SIG-M5 treated with dmso at 0.1 percent for 504 hours (cell line): ENCODE measurements at regions not wholly inside any gene's neighbourhood (a gene's known extent, or its start where the extent isn't known, plus 50 kb on each side); places are given as distances from the start of the nearest gene placed in this dataset.
A peak's percentile ranks its signal among the peaks of the same experiment; 100 is the strongest.

ENCODE experiments used
- DNase-seq: peaks from one replicate; lab custom pipeline; 2025; ENCODE audit not compliant: unreplicated experiment; lab: John Stamatoyannopoulos, UW

- DNase-seq = no peak
Observed at GRCh38 chr2:102950371-102950946, 188.6 kb downstream of the TMEM182 start.

GRCh38 chr2:102951249-102951648 lies 189.4 kb downstream of the TMEM182 start:
- DNase-seq = no peak

- DNase-seq = no peak
Observed at GRCh38 chr2:102967451-102967850, 205.6 kb downstream of the TMEM182 start.

GRCh38 chr2:102968375-102968774 lies 206.5 kb downstream of the TMEM182 start:
- no peak for DNase-seq

GRCh38 chr2:102971701-102972100 lies 209.9 kb downstream of the TMEM182 start:
- DNase-seq = no peak

GRCh38 chr2:102975996-102976975 lies 214.5 kb downstream of the TMEM182 start:
- peak; percentile 38 for DNase-seq

DNA sequence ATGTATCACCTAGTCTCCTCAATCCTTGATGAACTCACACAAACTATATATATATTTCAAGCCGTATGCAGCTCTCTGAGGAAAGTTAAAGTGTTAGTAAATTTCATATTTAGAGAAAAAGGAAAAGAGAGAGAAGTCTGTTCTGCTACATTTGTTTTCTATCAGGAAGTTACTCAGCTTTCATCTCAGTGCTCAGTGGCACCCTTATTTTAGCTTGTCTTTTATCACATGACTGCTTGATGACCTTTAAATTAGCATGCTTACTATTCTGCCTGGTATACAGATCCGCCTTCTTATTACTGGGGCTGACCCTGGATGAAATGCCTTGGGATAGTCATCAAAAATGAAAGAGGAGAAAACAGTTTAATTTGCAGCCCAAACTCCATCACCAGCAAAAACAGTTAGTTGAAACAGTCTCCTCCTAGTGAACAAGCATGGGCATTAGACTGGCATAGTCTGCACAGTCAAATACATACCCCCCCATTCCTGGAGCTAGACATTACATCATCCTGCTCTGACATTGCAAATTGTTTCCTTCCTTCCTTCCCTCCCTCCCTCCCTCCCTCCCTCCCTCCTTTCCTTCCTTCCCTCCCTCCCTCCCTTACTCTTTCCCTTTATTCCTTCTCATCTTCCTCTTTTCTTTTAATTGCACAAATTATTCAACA lies 215.7 kb downstream of the TMEM182 start:
- DNase-seq = no peak

GRCh38 chr2:102978091-102978490 lies 216.3 kb downstream of the TMEM182 start:
- DNase-seq = no peak

GRCh38 chr2:102979429-102979828 lies 217.6 kb downstream of the TMEM182 start:
- no peak for DNase-seq

DNA sequence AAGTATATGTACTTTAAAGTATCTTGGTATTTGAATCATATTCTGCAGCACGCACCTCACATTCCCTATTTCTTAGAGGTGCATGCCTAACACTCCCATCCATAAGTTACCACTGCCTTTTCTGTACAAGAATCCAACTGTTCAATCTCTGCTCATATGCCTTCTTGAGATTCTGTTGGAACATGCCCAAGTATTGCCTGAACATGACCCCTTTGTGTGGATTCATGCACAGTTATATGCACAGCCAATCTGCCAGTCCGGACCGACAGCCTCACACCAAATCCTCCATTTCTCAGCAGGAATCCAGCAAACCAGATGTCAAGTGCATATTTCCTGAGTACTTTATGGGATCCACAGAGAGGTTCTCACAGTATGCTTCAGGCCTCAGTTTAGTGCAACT lies 222.0 kb downstream of the TMEM182 start:
- no peak for DNase-seq

DNA sequence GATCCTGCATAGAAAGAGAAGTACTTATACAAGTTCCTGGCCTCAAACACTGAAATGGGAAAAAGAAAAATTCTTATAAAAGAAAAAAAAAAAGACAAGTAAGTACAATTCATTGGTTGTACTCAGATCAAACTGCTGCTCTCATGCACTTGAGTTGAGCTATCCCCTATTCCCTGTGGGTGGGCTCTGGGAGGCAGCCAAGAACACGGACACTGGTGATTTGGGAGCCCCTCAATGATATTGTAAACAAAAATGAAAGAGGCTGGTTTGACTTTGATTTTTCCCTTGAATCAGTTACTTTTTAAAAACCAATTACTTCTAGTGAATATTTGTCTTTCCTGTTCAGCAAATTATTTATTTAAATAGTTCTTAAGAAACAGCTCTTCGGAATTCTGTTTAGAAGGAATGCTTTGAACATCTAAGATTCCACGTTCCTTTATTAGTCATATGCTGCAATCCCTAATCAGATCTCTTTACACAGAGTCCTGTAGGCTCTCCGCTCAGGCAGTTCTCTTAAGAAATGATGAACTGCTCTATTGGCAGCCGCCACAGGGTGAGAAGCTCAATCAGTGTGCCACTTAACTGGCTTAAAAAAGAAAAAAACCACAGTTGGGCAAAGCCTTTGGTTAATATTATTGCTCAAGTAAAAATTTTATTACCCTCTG lies 225.1 kb downstream of the TMEM182 start:
- DNase-seq = no peak

- DNase-seq = no peak
Observed at GRCh38 chr2:102992607-102993006, 230.8 kb downstream of the TMEM182 start.

DNA sequence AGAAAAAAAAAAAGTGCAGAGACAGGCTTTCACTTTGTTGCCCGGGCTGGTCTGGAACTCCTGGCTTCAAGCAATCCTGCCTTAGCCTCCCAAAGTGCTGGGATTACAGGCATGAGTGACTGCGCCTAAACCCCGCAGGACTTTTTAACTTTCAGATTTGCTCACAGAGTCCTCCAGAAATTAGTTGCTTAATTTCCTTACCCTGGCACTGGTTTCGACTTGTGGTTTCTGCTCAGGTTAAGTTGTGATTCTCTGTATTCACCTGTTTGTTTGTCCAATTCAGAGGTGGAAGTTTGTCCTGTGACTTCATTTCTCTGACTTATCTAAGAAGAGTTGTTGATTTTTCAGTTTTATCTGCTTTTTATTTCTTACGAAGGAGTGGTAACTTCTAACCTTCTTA lies 238.1 kb downstream of the TMEM182 start:
- DNase-seq = no peak

DNA sequence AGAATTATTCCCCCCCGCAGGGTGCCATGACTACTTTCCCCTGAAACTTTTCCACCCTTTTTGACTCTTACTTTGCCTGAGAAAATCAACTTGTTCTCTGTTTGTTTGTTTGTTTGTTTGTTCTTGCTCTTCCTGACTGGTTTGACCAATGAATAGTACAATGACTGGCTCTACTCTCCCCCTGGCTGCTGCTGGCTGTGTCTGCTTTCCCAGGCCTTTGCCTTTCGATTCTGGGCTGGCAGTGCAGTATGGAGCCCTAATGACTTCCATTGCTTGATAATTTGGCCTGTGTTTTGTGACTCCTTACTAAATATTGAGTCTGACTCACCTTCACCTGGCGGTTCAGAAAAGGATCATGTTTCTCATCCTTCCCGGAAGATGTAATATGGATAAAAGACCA lies 241.1 kb downstream of the TMEM182 start:
- no peak for DNase-seq

GRCh38 chr2:103003750-103004260 lies 242.0 kb downstream of the TMEM182 start:
- no peak for DNase-seq

- DNase-seq = no peak
Observed at GRCh38 chr2:103004426-103004942, 242.7 kb downstream of the TMEM182 start.

DNA sequence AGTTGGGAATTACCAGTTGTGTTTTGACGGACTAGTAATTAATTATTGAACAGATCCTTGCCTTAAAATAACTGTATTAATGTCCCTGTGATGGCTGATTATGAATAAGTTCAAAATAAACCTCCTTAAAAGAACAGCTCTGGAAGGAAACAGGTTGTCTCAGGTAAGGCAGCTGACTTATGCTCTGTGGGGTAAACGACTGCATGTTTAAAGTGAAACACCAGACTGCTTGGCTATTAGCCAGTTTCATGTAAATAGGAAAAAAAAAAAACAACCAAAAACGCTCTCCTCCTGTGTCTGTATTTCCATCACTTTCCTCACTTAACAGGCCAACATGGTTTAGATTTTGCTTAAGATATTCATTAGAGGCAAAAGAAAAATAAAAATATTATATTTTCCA lies 243.6 kb downstream of the TMEM182 start:
- no peak for DNase-seq

- no peak for DNase-seq
Observed at GRCh38 chr2:103007086-103007485, 245.3 kb downstream of the TMEM182 start.

GRCh38 chr2:103008586-103008985 lies 246.8 kb downstream of the TMEM182 start:
- no peak for DNase-seq

- no peak for DNase-seq
Observed at GRCh38 chr2:103009871-103010270, 248.0 kb downstream of the TMEM182 start.

GRCh38 chr2:103010306-103010705 lies 248.5 kb downstream of the TMEM182 start:
- DNase-seq = no peak
